ENCODE measurements at regions not wholly inside any gene's neighbourhood (a gene's known extent, or its start where the extent isn't known, plus 50 kb on each side); places are given as distances from the start of the nearest gene placed in this dataset.
"Not testable (repeated sequence)": the region's sequence is repeated elsewhere in the genome, so short reads cannot be mapped to it uniquely, and the experiment has no call there.

- TF ChIP-seq ZBTB34 (CRISPR knock-in tag; IDR thresholded peaks at IDR 0.05) (no peak), ZBTB26 (CRISPR knock-in tag; IDR thresholded peaks at IDR 0.05) (no peak), KDM4B (IDR thresholded peaks at IDR 0.05; ENCODE audit: borderline replicate concordance in 2 of 2, low read depth in 1 of 2) (no peak), SMAD2 (IDR thresholded peaks at IDR 0.05; ENCODE audit: low read depth, low read length) (no peak), ZC3H11A (IDR thresholded peaks at IDR 0.05; ENCODE audit: low read depth, low read length) (no peak), HLTF (IDR thresholded peaks at IDR 0.05) (no peak)
- WGBS (ENCODE audit: insufficient coverage, low coverage, missing lambda C conversion rate): 0% methylated on average over 2 of the region's 2 CpGs
- DNase-seq (ENCODE audit: extremely low read depth in 1 of 4, low spot score in 3 of 4) (no peak), ATAC-seq (no peak), FAIRE-seq (no peak)
- Histone ChIP-seq H3K9me1 (ENCODE audit: control insufficient read depth, insufficient read depth, low read length) (no peaks in the 10 kb centered on the region), H3K79me2 (ENCODE audit: control insufficient read depth, insufficient read depth, low read length) (no peaks in the 10 kb centered on the region), H3K4me2 (ENCODE audit: insufficient read depth, low read length) (no peak overlapping the region), H4K20me1 (replicated peaks; ENCODE audit: control insufficient read depth, insufficient read depth, low read length) (no peaks in the 10 kb centered on the region), H3K4me1 (replicated peaks in 1 of 2; ENCODE audit: control insufficient read depth in 2 of 2, insufficient read depth in 2 of 2, low read length in 2 of 2) (no peaks in the 10 kb centered on the region), H3K4me3 (no peak overlapping the region), H3K36me3 (ENCODE audit: control insufficient read depth, insufficient read depth, low read length) (no peaks in the 10 kb centered on the region), H3K27me3 (ENCODE audit: control insufficient read depth in 2 of 2, insufficient read depth in 2 of 2, low read length in 2 of 2) (no peaks in the 10 kb centered on the region), H3K27ac (ENCODE audit: extremely low read depth, low read depth, low read length) (no peak overlapping the region), H3K9me3 (replicated peaks; ENCODE audit: control insufficient read depth, insufficient read depth, low read depth, low read length) (no peaks in the 10 kb centered on the region), H2AFZ (ENCODE audit: low read depth, low read length) (no peak overlapping the region), H3K9ac (ENCODE audit: insufficient read depth in 1 of 2, low read depth in 2 of 2, low read length in 2 of 2) (no peak overlapping the region)
- CTCF ChIA-PET (ENCODE audit: low intra/inter-chr PET ratio): no interaction called here
- BruUV-seq (replicated peaks): no TSS peak
- in situ Hi-C loops (cut with MboI): no loop called here
- intact Hi-C loops (cut with micrococcal nuclease): no loop called here
- POLR2A ChIA-PET: no interaction called here
Measured at GRCh38 chr17:22718689-22719088, 1026.4 kb downstream of the KCNJ18 start.

- H3K9me3 ChIP-seq (replicated peaks; ENCODE audit: control insufficient read depth, insufficient read depth, low read depth, low read length); H3K36me3 ChIP-seq (ENCODE audit: control insufficient read depth, insufficient read depth, low read length); FAIRE-seq; H3K27ac ChIP-seq (ENCODE audit: extremely low read depth, low read depth, low read length); ATAC-seq; POLR2A ChIA-PET; H3K9me1 ChIP-seq (ENCODE audit: control insufficient read depth, insufficient read depth, low read length); H3K4me3 ChIP-seq; H3K9ac ChIP-seq (ENCODE audit: insufficient read depth in 1 of 2, low read depth in 2 of 2, low read length in 2 of 2); H3K4me1 ChIP-seq (replicated peaks in 1 of 2; ENCODE audit: control insufficient read depth in 2 of 2, insufficient read depth in 2 of 2, low read length in 2 of 2); DNase-seq (ENCODE audit: extremely low read depth in 1 of 4, low spot score in 3 of 4); H3K27me3 ChIP-seq (ENCODE audit: control insufficient read depth in 2 of 2, insufficient read depth in 2 of 2, low read length in 2 of 2); H3K4me2 ChIP-seq (ENCODE audit: insufficient read depth, low read length); H2AFZ ChIP-seq (ENCODE audit: low read depth, low read length); in situ Hi-C loops (cut with MboI); H4K20me1 ChIP-seq (replicated peaks; ENCODE audit: control insufficient read depth, insufficient read depth, low read length); intact Hi-C loops (cut with micrococcal nuclease); H3K79me2 ChIP-seq (ENCODE audit: control insufficient read depth, insufficient read depth, low read length); CTCF ChIA-PET (ENCODE audit: low intra/inter-chr PET ratio); BruUV-seq (replicated peaks): not testable (repeated sequence)
- WGBS (ENCODE audit: insufficient coverage, low coverage, missing lambda C conversion rate): 0% methylated on average over 1 of the region's 27 CpGs
Measured at GRCh38 chr17:22741066-22741465, 1048.7 kb downstream of the KCNJ18 start.
